GM18861 (cell line): ENCODE measurements at regions not wholly inside any gene's neighbourhood (a gene's known extent, or its start where the extent isn't known, plus 50 kb on each side); places are given as distances from the start of the nearest gene placed in this dataset.

ENCODE experiments used
- ATAC-seq: cut with Tn5 transposase; IDR thresholded peaks from one replicate; pipeline ENCODE4 v1.9.1; 2021; ENCODE audit not compliant: unreplicated experiment

GRCh38 chr2:121960251-121960650 is 204.8 kb downstream of the TSN start:
- no peak for ATAC-seq

- no peak for ATAC-seq
Measured at GRCh38 chr2:121961761-121962160, 206.3 kb downstream of the TSN start.

- ATAC-seq = no peak
Measured at GRCh38 chr2:121965661-121966060, 210.2 kb downstream of the TSN start.

- no peak for ATAC-seq
Measured at GRCh38 chr2:121966663-121967062, 211.2 kb downstream of the TSN start.

- ATAC-seq = no peak
Measured at GRCh38 chr2:121969166-121969565, 213.7 kb downstream of the TSN start.

GRCh38 chr2:121969766-121970639 is 214.6 kb downstream of the TSN start:
- no peak for ATAC-seq

GRCh38 chr2:121972203-121972602 is 216.8 kb downstream of the TSN start:
- ATAC-seq = no peak

GRCh38 chr2:121974897-121975661 is 219.6 kb downstream of the TSN start:
- peak; percentile 99 for ATAC-seq

- ATAC-seq = no peak
Measured at GRCh38 chr2:121976926-121977325, 221.5 kb downstream of the TSN start.

GRCh38 chr2:121977326-121977725 is 221.9 kb downstream of the TSN start:
- no peak for ATAC-seq

GRCh38 chr2:121992700-121993099 is 237.2 kb downstream of the TSN start:
- ATAC-seq = no peak

- no peak for ATAC-seq
Measured at GRCh38 chr2:121993682-121994081, 238.2 kb downstream of the TSN start.

- ATAC-seq = no peak
Measured at GRCh38 chr2:121994238-121995206, 239.1 kb downstream of the TSN start.

GRCh38 chr2:121998751-121999150 is 243.3 kb downstream of the TSN start:
- no peak for ATAC-seq

GRCh38 chr2:121999264-121999663 is 243.8 kb downstream of the TSN start:
- no peak for ATAC-seq

- ATAC-seq = no peak
Measured at GRCh38 chr2:122000556-122001340, 245.3 kb downstream of the TSN start.

GRCh38 chr2:122001441-122001874 is 246.0 kb downstream of the TSN start:
- no peak for ATAC-seq

GRCh38 chr2:122003196-122003940 is 247.9 kb downstream of the TSN start:
- no peak for ATAC-seq

- no peak for ATAC-seq
Measured at GRCh38 chr2:122007126-122007525, 251.7 kb downstream of the TSN start.
